Mesothelial cell of epicardium (in vitro differentiated cells): ENCODE measurements at regions not wholly inside any gene's neighbourhood (a gene's known extent, or its start where the extent isn't known, plus 50 kb on each side); places are given as distances from the start of the nearest gene placed in this dataset.

ENCODE experiments used
- DNase-seq, 2 experiments: peaks; one replicate each; pipeline ENCODE4 v3.0.0; 2021; ENCODE audit warnings: low spot score in 2 of 2; ENCODE audit not compliant: unreplicated experiment in 2 of 2
- H3K27ac Mint-ChIP-seq: 2 replicates; pipeline ENCODE4 v1.8.0; 2021; ENCODE audit warnings: mixed read lengths
- H3K27me3 Mint-ChIP-seq: 2 replicates; pipeline ENCODE4 v1.8.0; 2021; ENCODE audit warnings: low read depth, mixed read lengths
- H3K36me3 Mint-ChIP-seq: 2 replicates; pipeline ENCODE4 v1.8.0; 2021; ENCODE audit warnings: mixed read lengths
- H3K4me1 Mint-ChIP-seq: 2 replicates; pipeline ENCODE4 v1.8.0; 2021; ENCODE audit warnings: mixed read lengths
- H3K4me3 Mint-ChIP-seq: 2 replicates; pipeline ENCODE4 v1.8.0; 2021; ENCODE audit warnings: mild to moderate bottlenecking, moderate library complexity, mixed read lengths
- H3K9me3 Mint-ChIP-seq: 2 replicates; pipeline ENCODE4 v1.8.0; 2021; ENCODE audit warnings: mixed read lengths
- CTCF ChIP-seq: fragments of 200-600 bp; sonication (generic); IDR thresholded peaks from one replicate; pipeline ENCODE4 v1.5.0; 2021; ENCODE audit warnings: antibody characterized with exemption; ENCODE audit not compliant: unreplicated experiment

DNA sequence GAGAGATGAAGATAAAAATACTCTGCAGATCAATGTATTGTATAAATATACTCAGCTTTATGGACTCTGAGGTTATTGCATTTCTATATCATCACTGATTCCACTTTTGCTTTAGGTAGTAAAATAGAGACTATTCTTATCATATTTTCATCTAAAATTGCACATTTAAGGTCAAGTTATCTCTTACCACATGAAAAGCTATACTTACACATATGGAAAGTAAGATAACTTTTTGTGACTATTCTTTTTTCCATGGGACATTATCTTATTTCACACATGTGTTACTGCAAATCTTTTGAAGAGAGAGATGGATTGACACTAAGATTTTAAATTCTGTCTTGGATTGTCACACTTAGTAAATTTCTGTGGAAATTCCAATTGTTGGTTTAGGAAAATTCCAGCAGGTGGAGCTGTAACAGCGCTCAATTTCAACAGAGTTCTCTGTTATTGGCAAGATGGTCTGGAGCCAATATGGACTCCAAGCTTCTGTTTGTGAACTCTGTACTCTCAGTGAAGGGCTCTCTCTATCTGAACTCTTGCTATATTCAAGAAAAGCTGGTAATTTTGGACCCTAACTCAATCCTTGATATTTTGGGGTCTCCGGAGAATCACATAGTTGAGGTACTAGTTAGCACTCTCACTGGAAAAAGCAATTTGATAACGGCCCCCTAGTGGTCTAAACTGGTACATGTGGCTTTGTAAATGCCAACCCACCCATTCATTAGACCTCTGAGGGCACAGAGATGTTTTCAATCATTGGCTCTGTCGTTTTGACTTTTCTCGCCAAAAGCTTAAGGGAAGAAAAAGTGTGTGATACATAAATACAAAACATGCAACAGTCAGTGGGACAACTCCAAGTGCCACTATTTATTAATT is 429.7 kb downstream of the ETS1 start:
- peak in 1 of 2 experiments; percentile 52 for DNase-seq
- peak; percentile 97 for TF ChIP-seq CTCF
- H3K36me3 Mint-ChIP-seq = no peaks in the 10 kb centered on the region
- peak overlapping the region; percentile 52 for H3K4me3 Mint-ChIP-seq
- H3K27ac Mint-ChIP-seq = peak overlapping the region; percentile 55
- H3K9me3 Mint-ChIP-seq = no peaks in the 10 kb centered on the region
- no peaks in the 10 kb centered on the region for H3K27me3 Mint-ChIP-seq
- peaks cover 9% of the 10 kb centered on the region for H3K4me1 Mint-ChIP-seq

DNA sequence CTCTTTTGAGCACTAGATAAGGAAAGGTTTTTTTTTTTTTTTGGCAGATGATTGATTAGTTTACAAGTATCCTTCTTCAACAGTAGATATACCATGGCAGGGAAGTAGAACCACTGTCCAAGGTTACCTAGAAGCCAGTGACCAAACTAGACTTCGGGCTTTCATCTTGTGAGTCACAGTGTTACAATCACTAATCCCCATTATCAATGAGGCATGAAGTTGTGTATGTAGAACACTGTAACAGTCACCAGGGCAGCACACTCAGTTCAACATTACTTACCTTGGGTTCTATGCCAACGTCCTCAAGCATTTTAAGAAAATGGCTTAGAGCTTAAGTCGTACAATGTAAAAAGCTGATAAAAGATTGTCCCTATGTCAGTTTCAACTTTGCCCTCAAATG is 430.9 kb downstream of the ETS1 start:
- H3K27ac Mint-ChIP-seq = no peak overlapping the region
- TF ChIP-seq CTCF = no peak
- H3K4me3 Mint-ChIP-seq = no peak overlapping the region
- peaks cover 9% of the 10 kb centered on the region for H3K4me1 Mint-ChIP-seq
- no peaks in the 10 kb centered on the region for H3K36me3 Mint-ChIP-seq
- no peaks in the 10 kb centered on the region for H3K9me3 Mint-ChIP-seq
- DNase-seq = no peak
- no peaks in the 10 kb centered on the region for H3K27me3 Mint-ChIP-seq

DNA sequence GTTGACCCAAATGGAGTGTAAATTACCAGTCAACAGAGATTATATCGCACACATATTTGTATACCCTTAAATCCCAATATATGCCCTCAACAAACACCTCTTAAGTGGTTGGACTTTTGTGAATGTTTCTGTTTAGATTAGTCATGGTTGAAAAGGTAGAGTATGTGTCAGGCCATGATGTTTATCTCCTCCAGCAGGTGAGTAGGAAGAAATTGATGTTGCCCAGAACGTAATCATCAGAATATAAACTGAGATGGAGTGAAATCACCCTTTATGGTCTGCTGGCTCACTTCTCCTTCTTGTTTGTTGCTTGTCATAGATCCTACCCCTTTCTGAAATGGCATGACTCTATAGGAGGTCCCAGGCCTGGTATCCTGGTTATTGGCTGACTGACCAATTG is 431.8 kb downstream of the ETS1 start:
- Mint-ChIP-seq H3K27ac (no peak overlapping the region), H3K36me3 (no peaks in the 10 kb centered on the region), H3K4me3 (no peak overlapping the region), H3K27me3 (no peaks in the 10 kb centered on the region), H3K4me1 (peaks cover 9% of the 10 kb centered on the region), H3K9me3 (no peaks in the 10 kb centered on the region)
- no peak for DNase-seq
- no peak for TF ChIP-seq CTCF

DNA sequence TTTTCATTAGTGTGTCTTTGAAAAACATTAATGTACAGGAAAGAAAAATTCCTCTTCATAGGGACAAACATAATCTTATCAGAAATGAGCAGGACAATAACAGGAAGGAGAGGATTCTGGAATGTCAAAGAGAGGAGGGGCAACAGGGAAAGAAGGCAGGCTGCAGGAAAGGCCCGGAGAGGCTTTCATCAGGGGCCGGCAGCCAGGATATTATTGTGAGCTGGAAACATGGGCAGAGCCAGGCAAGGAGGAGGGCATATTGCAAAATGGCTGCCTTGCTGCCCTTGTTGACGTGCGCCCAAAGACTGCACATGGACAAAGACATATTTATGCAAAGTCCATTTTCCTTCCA is 433.7 kb downstream of the ETS1 start:
- Mint-ChIP-seq H3K27me3 (no peaks in the 10 kb centered on the region), H3K27ac (peak overlapping the region; percentile 11), H3K36me3 (no peaks in the 10 kb centered on the region), H3K4me1 (peaks cover 11% of the 10 kb centered on the region), H3K9me3 (no peaks in the 10 kb centered on the region), H3K4me3 (no peak overlapping the region)
- TF ChIP-seq CTCF = no peak
- no peak for DNase-seq

DNA sequence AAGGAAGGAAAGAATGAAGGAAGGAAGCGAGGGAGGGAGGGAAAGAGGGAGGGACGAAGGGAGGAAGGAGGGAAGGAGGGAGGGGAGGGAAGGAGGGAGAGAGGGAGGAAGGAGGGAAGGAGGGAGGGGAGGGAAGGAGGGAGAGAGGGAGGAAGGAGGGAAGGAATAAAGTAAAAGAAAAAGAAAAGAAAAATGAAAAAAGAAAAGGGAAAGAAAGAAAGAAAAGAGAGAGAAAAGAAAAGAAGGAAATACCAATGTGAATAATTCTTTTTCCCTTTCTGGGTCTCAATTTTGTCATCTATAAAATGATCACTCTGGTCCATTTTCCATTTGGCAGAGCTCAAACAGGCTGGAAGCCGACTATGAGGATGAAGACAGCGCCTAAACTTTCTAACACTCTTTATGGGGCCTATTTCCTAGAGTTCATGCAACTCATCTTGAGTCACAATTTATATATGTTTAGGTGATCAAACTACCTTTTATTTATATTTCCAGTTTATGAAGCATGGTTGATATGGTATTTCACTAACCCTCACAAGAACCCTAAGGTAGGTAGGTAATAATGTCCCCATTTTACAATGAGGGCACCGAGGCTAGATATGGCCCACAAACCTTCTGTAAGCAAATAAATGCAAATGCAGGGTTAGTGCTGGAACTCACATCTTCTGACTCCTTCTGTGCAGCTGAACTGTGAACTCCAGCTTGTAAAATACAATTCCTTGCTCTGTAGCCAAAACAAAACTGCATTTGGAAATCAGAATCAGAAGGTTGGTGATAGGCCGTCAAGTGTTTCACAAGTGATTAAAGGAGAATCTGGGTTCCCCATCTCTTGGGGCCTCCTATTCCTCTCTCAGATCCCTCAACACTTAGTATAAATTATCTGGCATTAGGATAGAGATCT is 434.3 kb downstream of the ETS1 start:
- TF ChIP-seq CTCF = no peak
- peak overlapping the region; percentile 11 for H3K27ac Mint-ChIP-seq
- peaks cover 16% of the 10 kb centered on the region for H3K4me1 Mint-ChIP-seq
- no peaks in the 10 kb centered on the region for H3K36me3 Mint-ChIP-seq
- H3K27me3 Mint-ChIP-seq = no peaks in the 10 kb centered on the region
- DNase-seq = no peak
- H3K9me3 Mint-ChIP-seq = no peaks in the 10 kb centered on the region
- no peak overlapping the region for H3K4me3 Mint-ChIP-seq
